SJCRH30 (cell line): ENCODE measurements at regions not wholly inside any gene's neighbourhood (a gene's known extent, or its start where the extent isn't known, plus 50 kb on each side); places are given as distances from the start of the nearest gene placed in this dataset.

Experiments
- DNase-seq, 2 experiments: peaks; one replicate each; pipeline ENCODE4 v3.0.0-alpha.2; 2015 to 2020
- H3K27ac ChIP-seq: fragments of 250-450 bp; sonication (Bioruptor Pico); 2 replicates; pipeline ENCODE4 v1.5.1; 2020; ENCODE audit warnings: mild to moderate bottlenecking, moderate library complexity
- H3K27me3 ChIP-seq: fragments of 250-450 bp; sonication (Bioruptor Pico); 2 replicates; pipeline ENCODE4 v1.5.1; 2020; ENCODE audit warnings: mild to moderate bottlenecking, moderate library complexity
- H3K36me3 ChIP-seq: fragments of 250-450 bp; sonication (Bioruptor Pico); 2 replicates; pipeline ENCODE4 v1.5.1; 2020; ENCODE audit warnings: mild to moderate bottlenecking, moderate library complexity
- H3K4me1 ChIP-seq: fragments of 250-450 bp; sonication (Bioruptor Pico); 2 replicates; pipeline ENCODE4 v1.5.1; 2020; ENCODE audit warnings: mild to moderate bottlenecking, moderate library complexity
- H3K4me3 ChIP-seq: fragments of 250-450 bp; sonication (Bioruptor Pico); 2 replicates; pipeline ENCODE4 v1.5.1; 2020; ENCODE audit warnings: mild to moderate bottlenecking, moderate library complexity
- H3K9me3 ChIP-seq: fragments of 250-450 bp; sonication (Bioruptor Pico); replicated peaks from 2 replicates; pipeline ENCODE4 v1.5.1; 2020; ENCODE audit warnings: mild to moderate bottlenecking, moderate library complexity

GRCh38 chr14:101118746-101119591 lies 215.4 kb upstream of the RTL1 start:
- Histone ChIP-seq H3K27me3 (no peaks in the 10 kb centered on the region), H3K27ac (no peak overlapping the region), H3K36me3 (no peaks in the 10 kb centered on the region), H3K4me3 (no peak overlapping the region), H3K4me1 (no peaks in the 10 kb centered on the region), H3K9me3 (no peaks in the 10 kb centered on the region)
- no peak for DNase-seq

DNA sequence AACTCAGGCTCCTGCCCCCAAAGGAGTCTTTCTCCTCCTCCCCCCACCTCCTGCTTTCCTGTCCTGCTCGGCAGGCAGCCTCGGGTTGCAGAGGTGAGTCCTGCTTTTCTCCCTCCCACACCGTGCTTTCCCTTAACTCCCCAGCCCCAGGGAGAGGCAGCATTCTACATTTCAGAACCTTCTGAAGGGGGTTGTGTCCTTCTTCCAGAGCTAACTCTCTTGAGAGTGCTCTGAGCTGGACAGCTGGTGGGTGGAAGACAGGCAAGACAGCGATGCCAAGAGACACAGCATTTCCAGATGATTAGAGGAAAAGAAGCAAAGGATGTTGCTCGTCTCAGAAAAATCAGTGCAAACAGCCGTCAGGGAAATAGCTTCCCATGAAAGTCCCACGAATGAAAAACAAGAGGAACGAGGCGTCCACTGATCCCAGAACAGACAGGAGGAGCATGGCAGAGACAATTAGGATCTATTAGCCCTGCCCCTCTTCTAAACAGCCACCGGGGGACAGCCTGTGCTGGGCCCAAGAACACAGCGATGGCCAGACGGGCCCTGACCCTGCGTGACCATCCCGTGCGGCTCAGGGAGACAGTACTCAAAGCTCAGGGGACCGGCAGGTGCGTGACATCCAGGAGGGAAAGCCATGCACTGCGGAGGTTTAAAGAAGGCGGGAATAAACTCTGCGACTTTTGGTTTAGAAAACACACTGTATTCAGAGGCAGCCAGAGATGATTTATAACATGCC lies 216.5 kb upstream of the RTL1 start:
- no peaks in the 10 kb centered on the region for H3K4me1 ChIP-seq

DNA sequence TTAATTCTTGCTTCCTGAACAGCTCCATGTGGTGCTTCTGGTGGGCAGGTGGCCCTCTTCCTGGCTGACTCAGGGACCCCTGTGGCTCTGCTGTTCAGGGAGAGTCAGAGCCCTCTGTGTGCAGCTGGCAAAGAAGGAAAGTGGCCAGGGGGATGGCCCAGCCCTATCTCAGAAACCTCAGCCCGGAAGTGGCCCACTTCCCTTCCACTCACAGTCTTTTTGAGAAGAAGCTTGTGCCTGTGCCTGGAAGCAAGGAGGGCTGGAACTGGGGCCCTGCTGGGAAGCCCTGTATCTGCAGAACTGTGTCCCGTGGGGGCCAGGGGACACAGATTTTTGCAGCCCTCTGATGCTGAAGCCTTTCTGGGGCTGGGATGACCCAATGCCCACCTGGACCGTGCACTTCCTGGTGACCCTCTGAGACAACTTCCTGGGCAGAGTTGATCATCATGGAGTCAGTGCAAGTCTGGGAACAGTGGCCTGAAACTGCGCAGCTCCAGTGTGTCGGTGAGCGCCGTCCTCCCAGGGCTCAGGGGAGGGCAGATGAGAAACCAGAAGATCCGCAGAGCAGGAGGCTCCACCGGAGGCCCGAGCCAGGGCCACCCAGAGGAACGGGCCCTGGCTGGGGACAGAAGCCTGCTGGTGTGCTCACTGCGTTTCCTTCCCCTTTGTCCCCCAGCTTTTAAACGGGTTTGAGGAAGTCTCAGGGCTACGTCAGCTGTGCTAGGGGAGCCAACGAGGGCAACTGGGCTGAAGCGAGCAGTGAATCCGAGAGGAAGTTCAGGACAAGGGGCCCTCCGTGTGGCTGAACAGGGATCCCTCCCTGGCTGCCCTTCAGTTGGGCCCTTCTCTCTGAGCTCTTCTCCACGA lies 217.4 kb upstream of the RTL1 start:
- H3K36me3 ChIP-seq: no peaks in the 10 kb centered on the region
- no peaks in the 10 kb centered on the region for H3K27me3 ChIP-seq
- no peaks in the 10 kb centered on the region; the same call in 1 of the 2 replicates for H3K4me1 ChIP-seq
- H3K9me3 ChIP-seq: no peaks in the 10 kb centered on the region
- no peak overlapping the region for H3K4me3 ChIP-seq
- DNase-seq: peak; percentile 0 to 49
- no peak overlapping the region for H3K27ac ChIP-seq

More for the DNA sequence above, 216.5 kb upstream of the RTL1 start:
- no peaks in the 10 kb centered on the region for H3K36me3 ChIP-seq
- no peak overlapping the region for H3K27ac ChIP-seq
- no peak for DNase-seq
- H3K9me3 ChIP-seq: no peaks in the 10 kb centered on the region
- no peaks in the 10 kb centered on the region for H3K27me3 ChIP-seq
- H3K4me3 ChIP-seq: no peak overlapping the region

DNA sequence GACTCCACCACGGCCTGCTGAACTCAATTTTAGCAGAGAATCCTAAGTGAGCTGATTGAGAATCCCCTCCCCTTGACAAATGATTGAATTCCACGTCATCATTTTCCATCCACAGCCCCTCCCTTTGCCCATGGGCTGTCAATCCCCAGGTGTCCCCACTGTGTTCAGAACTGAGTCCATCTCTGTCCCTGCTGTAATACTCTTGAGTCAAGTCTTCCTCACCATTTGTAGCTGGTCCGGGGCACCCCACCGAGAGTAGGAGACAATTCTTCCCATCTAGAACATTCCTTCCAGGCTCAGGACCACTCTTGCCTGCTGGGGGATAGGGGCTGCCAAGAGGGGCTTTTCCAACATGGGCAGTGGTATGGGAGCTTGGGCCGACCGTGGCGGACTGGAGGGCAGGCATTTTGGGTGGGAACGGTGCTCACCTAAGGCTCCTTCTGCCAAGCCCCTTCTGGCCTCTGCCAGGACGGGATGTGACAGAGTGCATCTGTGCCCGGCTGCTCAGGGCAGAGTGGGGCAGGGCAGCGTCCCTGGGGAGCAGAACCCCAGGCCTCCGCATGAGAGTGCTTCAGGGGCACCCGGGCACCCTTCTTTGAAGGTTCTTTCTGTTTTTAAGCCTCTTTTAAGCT lies 218.1 kb upstream of the RTL1 start:
- H3K9me3 ChIP-seq: no peaks in the 10 kb centered on the region
- no peaks in the 10 kb centered on the region for H3K27me3 ChIP-seq
- DNase-seq: no peak
- H3K4me3 ChIP-seq: no peak overlapping the region
- H3K36me3 ChIP-seq: no peaks in the 10 kb centered on the region
- H3K4me1 ChIP-seq: peaks cover 3% of the 10 kb centered on the region; the same call in 1 of the 2 replicates
- no peak overlapping the region for H3K27ac ChIP-seq

DNA sequence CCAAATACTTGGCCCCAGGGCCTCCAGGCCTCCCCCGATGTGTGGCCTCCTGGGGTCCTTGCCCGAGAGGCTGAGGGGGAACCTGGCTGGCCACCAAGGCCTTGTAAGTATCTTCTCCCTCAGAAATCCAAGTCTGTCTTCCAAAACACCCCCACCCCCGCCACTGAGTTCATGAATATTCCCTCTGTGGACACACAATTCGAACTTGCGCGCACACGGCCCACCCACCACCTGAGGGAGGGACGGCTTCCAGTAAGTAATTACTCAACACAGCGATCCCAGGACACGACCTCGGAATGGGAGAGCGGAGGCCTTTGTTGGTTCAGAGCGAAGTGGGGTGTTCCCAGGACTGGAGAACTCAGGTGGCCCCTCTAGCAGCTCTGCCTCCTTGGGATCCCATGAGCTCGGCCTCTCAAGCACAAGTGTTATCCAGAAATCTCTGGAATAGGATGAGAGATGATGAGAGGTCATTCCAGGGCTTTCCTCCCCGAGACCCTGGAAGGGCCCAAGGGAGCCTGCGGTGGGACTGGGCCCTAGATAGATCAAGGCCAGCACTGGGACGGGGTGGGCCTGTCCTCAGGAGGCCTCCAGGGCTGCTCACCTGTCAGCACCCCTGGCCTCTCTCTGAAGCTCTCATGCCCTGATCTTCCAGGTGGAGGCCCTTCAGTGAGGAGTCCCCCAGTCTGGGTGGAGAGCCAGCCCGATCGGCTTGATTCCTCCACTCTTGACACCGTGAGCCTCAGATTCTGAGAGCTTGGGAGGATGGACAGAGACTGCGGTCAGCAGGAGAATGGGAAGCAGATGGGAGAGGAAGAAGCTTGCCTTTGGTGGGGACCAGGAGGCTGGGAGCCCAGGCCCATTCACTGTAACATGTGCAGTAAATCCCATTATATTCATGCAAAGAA lies 219.0 kb upstream of the RTL1 start:
- no peaks in the 10 kb centered on the region for H3K9me3 ChIP-seq
- peaks cover 7% of the 10 kb centered on the region; the same call in 1 of the 2 replicates for H3K4me1 ChIP-seq
- peak in 1 of 2 experiments; percentile 1 for DNase-seq
- H3K36me3 ChIP-seq: no peaks in the 10 kb centered on the region
- H3K27me3 ChIP-seq: no peaks in the 10 kb centered on the region
- no peak overlapping the region for H3K4me3 ChIP-seq
- no peak overlapping the region for H3K27ac ChIP-seq

DNA sequence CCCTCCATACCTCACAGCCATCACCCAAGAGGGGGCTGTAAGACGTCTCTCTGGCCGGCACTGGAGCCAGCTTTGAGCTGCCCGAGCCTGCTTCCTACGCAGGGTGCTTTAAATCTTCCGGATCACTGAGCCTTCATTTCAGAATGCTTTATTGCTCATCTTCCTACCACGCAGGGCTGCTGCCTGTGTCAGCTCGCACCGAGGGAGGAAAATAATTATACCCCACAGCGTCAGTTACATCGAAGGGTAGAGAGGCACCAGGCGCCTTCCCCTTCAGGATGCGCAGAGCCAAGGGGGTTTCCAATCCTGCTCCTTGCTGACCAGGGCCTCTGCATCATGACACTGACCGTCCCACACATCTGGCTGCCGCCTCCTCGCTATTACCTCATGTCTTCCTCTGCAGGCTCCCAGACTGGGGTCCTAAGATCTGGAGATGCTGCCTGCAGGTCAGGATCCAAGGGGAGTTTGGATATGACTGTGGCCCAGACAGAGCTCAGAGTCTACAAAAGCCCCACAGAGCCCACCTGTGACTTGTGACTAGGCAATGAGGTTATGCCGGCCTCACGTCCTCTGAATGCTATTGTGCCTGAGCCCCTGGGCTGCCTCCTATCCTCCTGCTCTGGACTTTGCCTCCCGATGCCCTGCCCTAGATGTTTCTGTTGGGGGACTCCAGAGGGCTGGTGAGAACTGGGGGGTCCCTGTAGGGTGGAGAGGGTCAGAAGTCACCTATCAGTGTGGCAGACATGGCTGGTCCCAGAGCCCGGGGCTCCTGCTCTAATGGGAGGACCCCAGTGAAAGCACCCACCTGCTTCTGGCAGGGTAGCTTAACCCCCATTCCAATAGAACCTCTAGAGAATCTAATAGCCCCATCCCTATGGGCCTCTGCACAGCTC lies 220.3 kb upstream of the RTL1 start:
- Histone ChIP-seq H3K27me3 (no peaks in the 10 kb centered on the region), H3K9me3 (no peaks in the 10 kb centered on the region), H3K27ac (no peak overlapping the region), H3K4me1 (peaks cover 7% of the 10 kb centered on the region; the same call in 1 of the 2 replicates), H3K4me3 (no peak overlapping the region), H3K36me3 (no peaks in the 10 kb centered on the region)
- peak in 1 of 2 experiments; percentile 0 for DNase-seq

DNA sequence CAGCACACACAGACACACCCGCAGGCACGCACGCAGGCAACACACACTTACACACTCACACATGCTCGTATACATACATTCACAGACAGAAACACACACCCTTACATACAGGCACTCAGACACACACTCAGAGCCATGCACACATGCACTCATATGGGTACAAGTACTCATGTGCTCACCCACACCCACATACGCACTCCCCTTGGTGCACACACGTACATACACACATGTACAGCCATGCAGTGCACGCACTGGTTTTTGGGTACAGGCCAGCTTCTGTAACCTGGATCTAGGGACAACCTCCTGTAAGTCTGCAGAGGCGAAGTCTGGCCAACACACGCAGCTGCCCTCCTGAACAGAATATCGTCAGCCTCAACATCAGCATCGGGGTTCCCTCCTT lies 221.3 kb upstream of the RTL1 start:
- H3K4me1 ChIP-seq: peaks cover 7% of the 10 kb centered on the region; the same call in 1 of the 2 replicates
- DNase-seq: peak in 1 of 2 experiments; percentile 0

DNA sequence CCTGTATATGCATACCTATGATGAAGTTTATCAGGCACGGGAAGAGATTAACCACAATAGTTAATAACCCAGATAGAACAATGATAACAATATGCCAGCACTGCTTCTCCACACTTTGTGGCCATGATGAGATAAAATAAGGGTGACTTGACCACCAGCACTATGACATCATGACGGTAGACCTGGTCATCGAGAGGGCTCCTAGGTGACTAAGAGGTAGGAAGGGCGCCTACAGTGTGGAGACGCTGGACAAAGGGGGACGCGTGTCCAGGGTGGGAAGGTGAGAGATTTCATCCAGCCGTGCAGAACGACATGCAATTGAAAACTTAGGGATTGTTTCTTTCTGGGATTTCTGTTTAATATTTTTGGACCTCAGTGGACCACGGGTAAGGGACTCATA lies 221.8 kb upstream of the RTL1 start:
- peaks cover 7% of the 10 kb centered on the region; the same call in 1 of the 2 replicates for H3K4me1 ChIP-seq
- H3K9me3 ChIP-seq: no peaks in the 10 kb centered on the region
- no peaks in the 10 kb centered on the region for H3K36me3 ChIP-seq
- no peak for DNase-seq
- H3K4me3 ChIP-seq: no peak overlapping the region
- H3K27me3 ChIP-seq: no peaks in the 10 kb centered on the region
- H3K27ac ChIP-seq: no peak overlapping the region

More for the DNA sequence above, 221.3 kb upstream of the RTL1 start:
- Histone ChIP-seq H3K36me3 (no peaks in the 10 kb centered on the region), H3K27ac (no peak overlapping the region), H3K27me3 (no peaks in the 10 kb centered on the region), H3K4me3 (no peak overlapping the region), H3K9me3 (no peaks in the 10 kb centered on the region)

- Histone ChIP-seq H3K9me3 (no peaks in the 10 kb centered on the region), H3K4me3 (no peak overlapping the region), H3K27ac (no peak overlapping the region), H3K27me3 (no peaks in the 10 kb centered on the region), H3K4me1 (peaks cover 7% of the 10 kb centered on the region; the same call in 1 of the 2 replicates), H3K36me3 (no peaks in the 10 kb centered on the region)
- DNase-seq: peak; percentile 40 to 65
Measured at GRCh38 chr14:101125719-101126651, 222.5 kb upstream of the RTL1 start.

- Histone ChIP-seq H3K27ac (no peak overlapping the region), H3K4me3 (no peak overlapping the region), H3K36me3 (no peaks in the 10 kb centered on the region), H3K4me1 (peaks cover 7% of the 10 kb centered on the region; the same call in 1 of the 2 replicates), H3K27me3 (no peaks in the 10 kb centered on the region), H3K9me3 (no peaks in the 10 kb centered on the region)
- DNase-seq: peak in 1 of 2 experiments; percentile 1
Measured at GRCh38 chr14:101126731-101127130, 223.2 kb upstream of the RTL1 start.

GRCh38 chr14:101127224-101127623 lies 223.7 kb upstream of the RTL1 start:
- Histone ChIP-seq H3K27me3 (no peaks in the 10 kb centered on the region), H3K36me3 (no peaks in the 10 kb centered on the region), H3K4me3 (no peak overlapping the region), H3K9me3 (no peaks in the 10 kb centered on the region), H3K27ac (no peak overlapping the region), H3K4me1 (peaks cover 7% of the 10 kb centered on the region; the same call in 1 of the 2 replicates)
- peak in 1 of 2 experiments; percentile 4 for DNase-seq
